Thyroid gland (tissue), 4 donors: ENCODE measurements at regions not wholly inside any gene's neighbourhood (a gene's known extent, or its start where the extent isn't known, plus 50 kb on each side); places are given as distances from the start of the nearest gene placed in this dataset.

ENCODE experiments used
- DNase-seq, 2 donors: peaks; one replicate each; pipeline ENCODE4 v3.0.0-alpha.2; 2019
- H3K27ac ChIP-seq, 3 donors: fragments of 200-600 bp; sonication (generic); 1 replicate in 2 of 3; 2 replicates in 1 of 3; pipeline ENCODE4 v1.5.1; 2016 to 2019; ENCODE audit warnings: mild to moderate bottlenecking in 1 of 3, moderate library complexity in 1 of 3
- H3K27me3 ChIP-seq: fragments of 200-600 bp; sonication (generic); one replicate; pipeline ENCODE4 v1.5.1; 2019
- H3K36me3 ChIP-seq, 2 donors: fragments of 200-600 bp; sonication (generic); one replicate each; pipeline ENCODE4 v1.5.1; 2016 to 2019
- H3K4me1 ChIP-seq, 2 donors: fragments of 200-600 bp; sonication (generic); one replicate each; pipeline ENCODE4 v1.5.1; 2017 to 2019
- H3K4me3 ChIP-seq, 3 donors: fragments of 200-600 bp; sonication (generic); replicated peaks in 1 of 3; 1 replicate in 2 of 3; 2 replicates in 1 of 3; pipeline ENCODE4 v1.5.1; 2016; ENCODE audit warnings: mild to moderate bottlenecking in 1 of 3
- H3K9me3 ChIP-seq: fragments of 200-600 bp; sonication (generic); one replicate; pipeline ENCODE4 v1.5.1; 2017
- CTCF ChIP-seq, 6 experiments: fragments of 200-600 bp in 3 of 6; fragments of 450-650 bp in 3 of 6; sonication (generic) in 3 of 6; IDR thresholded peaks; one replicate each; pipeline ENCODE4 v1.5.1; 2016 to 2019; ENCODE audit warnings: antibody characterized with exemption in 6 of 6, mild to moderate bottlenecking in 2 of 6, inconsistent platforms in 1 of 6, moderate library complexity in 1 of 6
- POLR2A ChIP-seq, 2 donors: fragments of 450-650 bp; IDR thresholded peaks; one replicate each; pipeline ENCODE4 v1.6.1; 2017; ENCODE audit warnings: antibody characterized with exemption in 2 of 2, mild to moderate bottlenecking in 2 of 2, moderate library complexity in 1 of 2
- WGBS, 2 donors: methylation state at CpG; one replicate each; pipeline ENCODE4 v1.1.5; 2017; 5-methylcytosine and 5-hydroxymethylcytosine counted together
- intact Hi-C: fragments of 100-400 bp; cut with DNase I; formaldehyde crosslinking; loops from one replicate; pipeline ENCODE4 v1.15.1; 2023

GRCh38 chr7:79531116-79531515 lies 77.6 kb upstream of the MAGI2 start:
- intact Hi-C loops = no loop called here

GRCh38 chr7:79529881-79530235 lies 76.4 kb upstream of the MAGI2 start:
- Histone ChIP-seq H3K4me3 (no peak overlapping the region), H3K27me3 (no peaks in the 10 kb centered on the region), H3K36me3 (no peaks in the 10 kb centered on the region), H3K27ac (no peak overlapping the region), H3K9me3 (no peaks in the 10 kb centered on the region), H3K4me1 (no peaks in the 10 kb centered on the region)
- intact Hi-C loops = no loop called here
- WGBS, 2 donors = 71 to 75% methylated on average over 2 of the region's 2 CpGs
- no peak for DNase-seq
- no peak for TF ChIP-seq POLR2A (IDR thresholded peaks at IDR 0.05)
- TF ChIP-seq CTCF (IDR thresholded peaks at IDR 0.05) = no peak

More at GRCh38 chr7:79531116-79531515, 77.6 kb upstream of the MAGI2 start:
- Histone ChIP-seq H3K9me3 (no peaks in the 10 kb centered on the region), H3K27ac (no peak overlapping the region), H3K4me3 (no peak overlapping the region), H3K27me3 (no peaks in the 10 kb centered on the region), H3K36me3 (no peaks in the 10 kb centered on the region), H3K4me1 (no peaks in the 10 kb centered on the region)
- no peak for TF ChIP-seq CTCF (IDR thresholded peaks at IDR 0.05)
- TF ChIP-seq POLR2A (IDR thresholded peaks at IDR 0.05) = no peak
- 79 to 86% methylated on average over 3 of the region's 3 CpGs for WGBS, 2 donors
- DNase-seq = no peak

GRCh38 chr7:79529214-79529880 lies 75.9 kb upstream of the MAGI2 start:
- WGBS, 2 donors = 86 to 88% methylated on average over 4 of the region's 4 CpGs
- Histone ChIP-seq H3K27ac (no peak overlapping the region), H3K4me3 (no peak overlapping the region), H3K27me3 (no peaks in the 10 kb centered on the region), H3K9me3 (no peaks in the 10 kb centered on the region), H3K36me3 (no peaks in the 10 kb centered on the region), H3K4me1 (no peaks in the 10 kb centered on the region)
- DNase-seq = no peak
- no peak for TF ChIP-seq POLR2A (IDR thresholded peaks at IDR 0.05)
- no peak for TF ChIP-seq CTCF (IDR thresholded peaks at IDR 0.05)
- intact Hi-C loops = no loop called here

GRCh38 chr7:79528421-79528820 lies 75.0 kb upstream of the MAGI2 start:
- WGBS, 2 donors = 86 to 97% methylated on average over 1 of the region's 1 CpG
- no peaks in the 10 kb centered on the region for H3K9me3 ChIP-seq
- no peak overlapping the region for H3K27ac ChIP-seq
- H3K4me3 ChIP-seq = no peak overlapping the region
- H3K4me1 ChIP-seq = no peaks in the 10 kb centered on the region
- intact Hi-C loops = no loop called here
- no peaks in the 10 kb centered on the region for H3K27me3 ChIP-seq
- TF ChIP-seq CTCF (IDR thresholded peaks at IDR 0.05) (no peak), POLR2A (IDR thresholded peaks at IDR 0.05) (no peak)
- DNase-seq = no peak
- H3K36me3 ChIP-seq = no peaks in the 10 kb centered on the region

GRCh38 chr7:79524048-79524447 lies 70.6 kb upstream of the MAGI2 start:
- H3K4me3 ChIP-seq = no peak overlapping the region
- H3K27me3 ChIP-seq = no peaks in the 10 kb centered on the region
- H3K4me1 ChIP-seq = no peaks in the 10 kb centered on the region
- TF ChIP-seq POLR2A (IDR thresholded peaks at IDR 0.05) (no peak), CTCF (IDR thresholded peaks at IDR 0.05) (no peak)
- H3K27ac ChIP-seq = no peak overlapping the region
- intact Hi-C loops = no loop called here
- DNase-seq = no peak
- no peaks in the 10 kb centered on the region for H3K36me3 ChIP-seq
- whole genome bisulfite sequencing, 2 donors = 86 to 93% methylated on average over 4 of the region's 4 CpGs
- no peaks in the 10 kb centered on the region for H3K9me3 ChIP-seq
